ENCODE measurements at regions not wholly inside any gene's neighbourhood (a gene's known extent, or its start where the extent isn't known, plus 50 kb on each side); places are given as distances from the start of the nearest gene placed in this dataset.

GRCh38 chr2:142347751-142348150 is 216.9 kb upstream of the LRP1B start:
- no peak overlapping the region for H3K4me3 ChIP-seq (ENCODE audit: control insufficient read depth, low read depth, low read length)
- no peak for TF ChIP-seq CTCF (conservative IDR thresholded peaks at IDR 0.05; ENCODE audit: control insufficient read depth, insufficient read depth, low read depth, low read length)
- no peak for DNase-seq (ENCODE audit: low read depth)

DNA sequence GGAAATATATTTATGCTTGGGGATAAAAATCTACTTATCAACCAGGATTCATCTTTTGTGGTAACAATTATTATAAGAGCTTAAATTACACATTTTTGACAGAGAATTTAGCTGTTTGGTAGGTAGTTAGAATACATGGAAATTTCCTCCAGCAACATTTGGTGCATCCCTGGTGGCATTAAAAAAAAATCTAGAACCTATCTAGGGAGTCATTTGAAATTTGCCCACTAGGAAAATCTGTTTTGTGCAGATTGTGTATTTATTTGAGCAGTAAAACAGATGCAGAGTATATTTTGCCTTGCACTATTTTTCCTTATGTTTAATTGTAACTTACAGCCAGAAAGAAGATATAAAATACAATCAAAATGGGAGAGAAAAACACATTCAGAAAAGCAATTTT is 208.4 kb upstream of the LRP1B start:
- H3K4me3 ChIP-seq (ENCODE audit: control insufficient read depth, low read depth, low read length), result no peak overlapping the region
- DNase-seq (ENCODE audit: low read depth), result no peak
- TF ChIP-seq CTCF (conservative IDR thresholded peaks at IDR 0.05; ENCODE audit: control insufficient read depth, insufficient read depth, low read depth, low read length), result no peak

DNA sequence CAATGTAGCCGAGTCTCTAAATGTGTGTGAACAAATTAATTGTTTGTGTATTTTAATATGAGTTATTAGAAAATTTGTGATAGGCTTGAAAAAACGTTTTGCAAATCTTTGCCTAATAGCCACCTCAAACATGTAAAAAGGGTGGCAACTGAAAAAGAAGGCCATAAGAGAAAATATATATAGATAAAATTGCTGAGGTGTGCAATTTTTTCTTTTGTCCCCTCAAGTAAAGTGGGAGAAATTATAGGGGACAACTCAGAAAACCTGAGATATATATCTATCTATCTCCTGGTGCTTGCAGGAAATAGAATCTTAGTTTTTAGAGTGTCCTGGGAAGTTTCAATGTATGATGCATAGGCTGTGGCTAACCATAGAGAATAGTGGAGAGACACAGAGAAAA is 201.4 kb upstream of the LRP1B start:
- TF ChIP-seq CTCF (conservative IDR thresholded peaks at IDR 0.05; ENCODE audit: control insufficient read depth, insufficient read depth, low read depth, low read length), result no peak
- DNase-seq (ENCODE audit: low read depth), result no peak
- H3K4me3 ChIP-seq (ENCODE audit: control insufficient read depth, low read depth, low read length), result no peak overlapping the region

GRCh38 chr2:142330458-142330857 is 199.6 kb upstream of the LRP1B start:
- no peak for TF ChIP-seq CTCF (conservative IDR thresholded peaks at IDR 0.05; ENCODE audit: control insufficient read depth, insufficient read depth, low read depth, low read length)
- no peak overlapping the region for H3K4me3 ChIP-seq (ENCODE audit: control insufficient read depth, low read depth, low read length)
- DNase-seq (ENCODE audit: low read depth), result no peak

DNA sequence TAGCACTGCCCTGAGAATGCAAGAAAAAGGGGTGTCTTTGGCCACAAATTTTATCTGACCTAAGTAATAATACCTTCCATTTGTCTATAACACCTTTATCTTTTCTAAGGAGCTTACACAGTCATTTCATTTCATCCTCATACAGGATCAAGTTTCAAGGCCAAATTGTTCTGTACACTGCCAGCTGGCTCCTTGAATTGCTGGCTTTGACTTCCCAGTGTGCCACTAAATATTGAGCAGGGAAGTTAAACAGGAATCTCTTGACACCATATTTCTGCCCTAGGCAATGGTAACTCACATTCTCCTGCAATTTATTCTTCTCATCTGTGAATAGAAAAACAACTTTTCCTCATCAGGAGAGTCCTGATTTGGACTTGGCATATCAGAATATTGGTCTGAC is 195.1 kb upstream of the LRP1B start:
- no peak overlapping the region for H3K4me3 ChIP-seq (ENCODE audit: control insufficient read depth, low read depth, low read length)
- no peak for TF ChIP-seq CTCF (conservative IDR thresholded peaks at IDR 0.05; ENCODE audit: control insufficient read depth, insufficient read depth, low read depth, low read length)
- no peak for DNase-seq (ENCODE audit: low read depth)

DNA sequence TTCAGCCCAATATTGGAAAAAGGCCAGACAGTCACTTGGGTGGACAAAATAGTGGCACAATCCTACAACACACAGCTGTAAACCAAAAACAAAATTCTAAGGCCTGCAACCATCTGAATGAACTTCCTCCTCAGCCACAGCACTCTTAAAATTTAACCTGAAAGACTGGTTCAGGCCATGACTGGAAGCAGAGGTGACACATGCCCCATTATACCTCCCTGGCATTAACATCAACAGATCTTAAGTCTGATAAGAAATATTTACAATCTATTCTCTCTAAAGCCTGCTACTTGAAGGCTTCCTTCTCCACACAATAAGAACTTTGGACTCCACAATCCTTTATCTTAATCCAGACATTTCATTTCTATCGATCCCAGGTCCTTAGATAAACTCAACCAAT is 192.4 kb upstream of the LRP1B start:
- no peak for TF ChIP-seq CTCF (conservative IDR thresholded peaks at IDR 0.05; ENCODE audit: control insufficient read depth, insufficient read depth, low read depth, low read length)
- DNase-seq (ENCODE audit: low read depth), result no peak
- no peak overlapping the region for H3K4me3 ChIP-seq (ENCODE audit: control insufficient read depth, low read depth, low read length)

GRCh38 chr2:142321706-142322280 is 191.0 kb upstream of the LRP1B start:
- no peak for TF ChIP-seq CTCF (conservative IDR thresholded peaks at IDR 0.05; ENCODE audit: control insufficient read depth, insufficient read depth, low read depth, low read length)

More at GRCh38 chr2:142321706-142322280, 191.0 kb upstream of the LRP1B start:
- no peak for DNase-seq (ENCODE audit: low read depth)
- H3K4me3 ChIP-seq (ENCODE audit: control insufficient read depth, low read depth, low read length), result no peak overlapping the region
